Chondrocyte (in vitro differentiated cells): ENCODE measurements at regions not wholly inside any gene's neighbourhood (a gene's known extent, or its start where the extent isn't known, plus 50 kb on each side); places are given as distances from the start of the nearest gene placed in this dataset.

Experiments used
- DNase-seq: peaks from one replicate; pipeline ENCODE4 v3.0.0; 2021; ENCODE audit warnings: mixed read lengths, low spot score
- H3K27ac Mint-ChIP-seq: one replicate; pipeline ENCODE4 v1.8.0; 2021; ENCODE audit warnings: mild to moderate bottlenecking, moderate library complexity, mixed read lengths; ENCODE audit not compliant: unreplicated experiment
- H3K27me3 Mint-ChIP-seq: 2 replicates; pipeline ENCODE4 v1.8.0; 2021; ENCODE audit warnings: low read depth, mixed read lengths
- H3K36me3 Mint-ChIP-seq: 2 replicates; pipeline ENCODE4 v1.8.0; 2021; ENCODE audit warnings: low read depth, mixed read lengths
- H3K4me1 Mint-ChIP-seq: 2 replicates; pipeline ENCODE4 v1.8.0; 2021; ENCODE audit warnings: low read depth, mild to moderate bottlenecking, mixed read lengths
- H3K4me3 Mint-ChIP-seq: one replicate; pipeline ENCODE4 v1.8.0; 2021; ENCODE audit warnings: mild to moderate bottlenecking, moderate library complexity, mixed read lengths; ENCODE audit not compliant: unreplicated experiment
- H3K9me3 Mint-ChIP-seq: 2 replicates; pipeline ENCODE4 v1.8.0; 2021; ENCODE audit warnings: low read depth, mixed read lengths
- TF ChIP-seq, protein P1 (sequence below): fragments of 200-600 bp; sonication (generic); IDR thresholded peaks from 2 replicates; pipeline ENCODE4 v1.5.0; 2021; ENCODE audit warnings: antibody characterized with exemption, mild to moderate bottlenecking, moderate library complexity

GRCh38 chr11:115787302-115787701 lies 283.1 kb upstream of the CADM1 start:
- peaks cover 11% of the 10 kb centered on the region for H3K9me3 Mint-ChIP-seq
- H3K4me3 Mint-ChIP-seq: no peak overlapping the region
- H3K27me3 Mint-ChIP-seq: no peaks in the 10 kb centered on the region
- peaks cover 4% of the 10 kb centered on the region for H3K4me1 Mint-ChIP-seq
- peaks cover 1% of the 10 kb centered on the region for H3K36me3 Mint-ChIP-seq
- TF ChIP-seq, protein P1, sequence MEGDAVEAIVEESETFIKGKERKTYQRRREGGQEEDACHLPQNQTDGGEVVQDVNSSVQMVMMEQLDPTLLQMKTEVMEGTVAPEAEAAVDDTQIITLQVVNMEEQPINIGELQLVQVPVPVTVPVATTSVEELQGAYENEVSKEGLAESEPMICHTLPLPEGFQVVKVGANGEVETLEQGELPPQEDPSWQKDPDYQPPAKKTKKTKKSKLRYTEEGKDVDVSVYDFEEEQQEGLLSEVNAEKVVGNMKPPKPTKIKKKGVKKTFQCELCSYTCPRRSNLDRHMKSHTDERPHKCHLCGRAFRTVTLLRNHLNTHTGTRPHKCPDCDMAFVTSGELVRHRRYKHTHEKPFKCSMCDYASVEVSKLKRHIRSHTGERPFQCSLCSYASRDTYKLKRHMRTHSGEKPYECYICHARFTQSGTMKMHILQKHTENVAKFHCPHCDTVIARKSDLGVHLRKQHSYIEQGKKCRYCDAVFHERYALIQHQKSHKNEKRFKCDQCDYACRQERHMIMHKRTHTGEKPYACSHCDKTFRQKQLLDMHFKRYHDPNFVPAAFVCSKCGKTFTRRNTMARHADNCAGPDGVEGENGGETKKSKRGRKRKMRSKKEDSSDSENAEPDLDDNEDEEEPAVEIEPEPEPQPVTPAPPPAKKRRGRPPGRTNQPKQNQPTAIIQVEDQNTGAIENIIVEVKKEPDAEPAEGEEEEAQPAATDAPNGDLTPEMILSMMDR: no peak
- H3K27ac Mint-ChIP-seq: no peak overlapping the region
- DNase-seq: no peak

DNA sequence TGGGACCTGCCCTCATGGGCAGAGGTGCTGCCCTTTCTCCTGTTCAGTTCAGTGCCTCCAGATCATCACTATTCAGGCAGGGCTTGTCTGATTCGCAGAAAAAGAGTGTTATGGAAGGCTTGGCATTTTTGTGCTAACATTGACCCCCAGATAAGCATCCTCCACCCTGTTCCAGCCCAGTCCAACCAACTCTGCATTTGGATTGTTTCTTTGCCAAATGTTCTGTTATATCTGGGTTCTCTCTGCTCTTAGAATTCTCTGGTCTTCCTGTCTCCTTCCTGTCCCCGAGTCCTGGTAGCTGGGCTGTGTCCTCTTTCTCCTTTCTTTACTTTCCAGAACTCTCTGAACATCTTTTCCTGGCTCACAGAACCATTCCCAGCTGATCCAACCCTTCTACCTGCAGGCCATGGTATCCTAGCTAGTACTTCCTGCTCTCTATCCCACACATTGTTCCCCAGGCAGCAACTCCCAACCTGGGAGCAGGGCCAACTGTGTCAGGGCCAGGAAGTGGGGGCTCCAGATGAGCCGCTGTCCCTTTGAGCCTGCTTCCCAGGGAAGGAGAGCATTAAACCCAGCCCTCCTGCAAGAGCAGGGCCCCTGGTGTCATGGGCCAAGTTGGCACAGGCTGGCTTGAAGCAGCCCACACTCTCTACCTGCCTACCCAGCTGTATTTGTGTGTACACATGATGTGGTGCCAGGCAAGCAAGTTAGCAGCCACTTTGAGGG lies 280.7 kb upstream of the CADM1 start:
- Mint-ChIP-seq H3K4me1 (peaks cover 4% of the 10 kb centered on the region), H3K36me3 (no peaks in the 10 kb centered on the region), H3K27ac (no peak overlapping the region), H3K27me3 (no peaks in the 10 kb centered on the region), H3K9me3 (peaks cover 13% of the 10 kb centered on the region), H3K4me3 (no peak overlapping the region)
- TF ChIP-seq, protein P1: no peak
- no peak for DNase-seq

DNA sequence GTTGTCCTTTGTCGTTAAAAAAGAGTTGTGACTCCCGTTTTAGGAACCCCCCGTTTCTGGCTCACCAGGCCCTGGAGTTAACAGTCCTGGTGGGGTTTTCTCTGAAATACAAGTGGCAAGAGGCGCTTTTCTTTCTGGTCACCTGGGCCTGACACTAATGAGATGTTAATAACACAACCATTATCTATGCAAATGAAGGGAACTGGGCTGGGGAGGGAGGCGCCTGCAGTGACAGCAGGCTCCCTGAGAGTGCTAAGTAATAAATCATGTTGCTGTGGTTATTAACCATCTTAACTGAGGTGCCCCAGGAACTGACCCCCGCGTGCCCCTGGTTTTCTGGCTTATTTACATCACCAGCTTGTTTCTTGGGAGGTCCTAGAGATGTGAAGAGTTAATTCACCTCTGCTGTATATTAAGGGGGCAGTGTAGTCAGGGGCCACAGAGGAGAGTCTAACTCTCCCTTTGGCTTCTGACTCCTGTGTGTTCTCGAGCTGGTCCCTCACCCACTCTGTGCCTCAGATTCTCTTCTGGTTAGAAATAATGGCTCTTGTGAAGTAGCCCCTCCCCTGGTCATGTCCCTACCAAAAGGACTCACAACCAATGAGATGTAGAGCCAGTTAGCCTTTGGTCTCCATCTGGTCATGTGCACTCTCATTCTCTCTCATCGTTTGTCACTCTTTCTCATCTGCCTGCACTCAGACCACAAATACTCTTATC lies 276.6 kb upstream of the CADM1 start:
- Mint-ChIP-seq H3K27me3 (peaks cover 1% of the 10 kb centered on the region), H3K4me1 (peaks cover 4% of the 10 kb centered on the region), H3K4me3 (no peak overlapping the region), H3K27ac (no peak overlapping the region), H3K9me3 (peaks cover 8% of the 10 kb centered on the region), H3K36me3 (no peaks in the 10 kb centered on the region)
- TF ChIP-seq, protein P1: no peak
- DNase-seq: no peak

- TF ChIP-seq, protein P1: no peak
- Mint-ChIP-seq H3K4me1 (no peaks in the 10 kb centered on the region), H3K4me3 (no peak overlapping the region), H3K9me3 (peaks cover 8% of the 10 kb centered on the region), H3K27ac (no peak overlapping the region), H3K27me3 (peaks cover 4% of the 10 kb centered on the region), H3K36me3 (no peaks in the 10 kb centered on the region)
- DNase-seq: no peak
Observed at GRCh38 chr11:115778928-115779650, 274.9 kb upstream of the CADM1 start.

DNA sequence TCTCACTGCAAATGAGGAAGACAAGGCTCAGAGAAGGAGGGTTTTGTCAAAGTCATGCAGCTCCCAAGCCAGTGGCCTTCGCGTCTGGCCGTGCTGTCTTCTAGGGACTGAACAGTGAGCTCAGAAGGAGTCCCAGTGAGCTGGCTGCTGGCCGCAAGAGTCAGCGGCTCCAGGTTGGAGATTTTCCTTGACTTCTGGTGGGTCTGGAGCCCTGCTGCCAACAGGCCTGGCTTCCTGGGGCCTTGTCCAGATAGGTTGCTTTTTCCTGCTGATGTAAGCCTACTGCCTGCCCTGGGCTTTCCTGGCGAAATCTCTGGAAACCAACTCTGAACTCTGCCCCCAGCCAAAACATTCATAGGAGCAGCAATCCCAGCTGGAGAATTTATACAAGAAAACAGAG lies 272.7 kb upstream of the CADM1 start:
- Mint-ChIP-seq H3K36me3 (no peaks in the 10 kb centered on the region), H3K9me3 (no peaks in the 10 kb centered on the region), H3K4me1 (no peaks in the 10 kb centered on the region), H3K4me3 (no peak overlapping the region), H3K27me3 (peaks cover 6% of the 10 kb centered on the region), H3K27ac (no peak overlapping the region)
- no peak for DNase-seq
- TF ChIP-seq, protein P1: no peak
